ENCODE measurements at regions not wholly inside any gene's neighbourhood (a gene's known extent, or its start where the extent isn't known, plus 50 kb on each side); places are given as distances from the start of the nearest gene placed in this dataset.

- Histone ChIP-seq H4K20me1 (ENCODE audit: control insufficient read depth, insufficient read depth, insufficient read length) (no peaks in the 10 kb centered on the region), H2BK20ac (ENCODE audit: low read depth, low read length, poor library complexity, severe bottlenecking) (no peak overlapping the region), H2AK5ac (ENCODE audit: insufficient read length, low read length) (no peak overlapping the region), H3K14ac (ENCODE audit: insufficient read depth, low read length) (no peak overlapping the region), H3K18ac (ENCODE audit: insufficient read length, low read depth, low read length) (no peak overlapping the region), H3K9me3 (ENCODE audit: control insufficient read depth, low read depth, low read length) (no peaks in the 10 kb centered on the region), H4K8ac (replicated peaks; ENCODE audit: insufficient read length, low read depth, low read length) (no peak overlapping the region), H2BK12ac (ENCODE audit: insufficient read length, low read depth, low read length) (no peak overlapping the region), H3K23me2 (ENCODE audit: insufficient read length, low read depth, low read length, poor library complexity, severe bottlenecking) (no peaks in the 10 kb centered on the region), H3K27me3 (ENCODE audit: insufficient read depth, low read length) (no peaks in the 10 kb centered on the region), H3K56ac (ENCODE audit: insufficient read length, low read depth, low read length) (no peak overlapping the region), H3T11ph (ENCODE audit: low read length) (no peak overlapping the region), H3K4me1 (ENCODE audit: insufficient read depth, low read length) (no peaks in the 10 kb centered on the region), H3K27ac (ENCODE audit: insufficient read length, low read depth, low read length) (no peak overlapping the region), H2BK120ac (ENCODE audit: low read depth, low read length, poor library complexity, severe bottlenecking) (no peak overlapping the region), H2AFZ (ENCODE audit: low read length) (no peak overlapping the region), H4K5ac (ENCODE audit: insufficient read length, low read depth, low read length) (no peak overlapping the region), H3K4ac (ENCODE audit: low read depth, low read length) (no peak overlapping the region), H3K79me2 (ENCODE audit: insufficient read depth, low read length) (no peaks in the 10 kb centered on the region), H3K4me2 (ENCODE audit: insufficient read depth, insufficient read length, low read length) (no peak overlapping the region), H2BK15ac (ENCODE audit: low read depth, low read length) (no peak overlapping the region), H3K79me1 (ENCODE audit: insufficient read depth, low read depth, low read length, poor library complexity, severe bottlenecking) (no peaks in the 10 kb centered on the region), H4K91ac (ENCODE audit: insufficient read length, low read depth, low read length) (no peak overlapping the region), H2BK5ac (ENCODE audit: insufficient read length, low read length) (no peak overlapping the region), H3K23ac (ENCODE audit: insufficient read length, low read depth, low read length) (no peak overlapping the region), H3K9ac (ENCODE audit: extremely low read depth, insufficient read length, low read length) (no peak overlapping the region)
- H3K27ac Mint-ChIP-seq = no peak overlapping the region
- H3K9me3 Mint-ChIP-seq = no peaks in the 10 kb centered on the region
- H3K4me3 Mint-ChIP-seq = no peak overlapping the region
- DNase-seq = peak; percentile 4
- peaks cover 11 to 20% of the 10 kb centered on the region in 2 experiments; a peak in 3 of 4 replicates for H3K4me1 Mint-ChIP-seq
- TF ChIP-seq CTCF (conservative IDR thresholded peaks at IDR 0.05) = no peak
- WGBS (ENCODE audit: extremely low coverage, insufficient read length, low lambda C conversion rate) = no CpG with 5 or more reads among the region's 3 CpGs
- peaks cover under 1% of the 10 kb centered on the region for H3K27me3 Mint-ChIP-seq (ENCODE audit: low read depth)
- no peaks in the 10 kb centered on the region for H3K36me3 Mint-ChIP-seq (ENCODE audit: insufficient read depth in 1 of 3, low read depth in 3 of 3)
These were observed 59.0 kb upstream of the CAPRIN2 start for GRCh38 chr12:30813525-30814294.
